Kidney (tissue), 13 donors: ENCODE measurements at regions not wholly inside any gene's neighbourhood (a gene's known extent, or its start where the extent isn't known, plus 50 kb on each side); places are given as distances from the start of the nearest gene placed in this dataset.

ENCODE experiments used
- DNase-seq, 5 donors: peaks; one replicate each; pipeline ENCODE4 v3.0.0-alpha.2; 2013 to 2020
- FAIRE-seq: peaks from 2 replicates; lab custom pipeline; 2012; peaks lifted over from hg19 to GRCh38; lab: Jason Lieb, UNC
- H3K27ac ChIP-seq, 2 donors: one replicate each; pipeline ENCODE4 v1.7.0; 2013; ENCODE audit warnings: low read depth in 2 of 2, low read length in 2 of 2, inconsistent platforms in 1 of 2
- H3K27me3 ChIP-seq: one replicate; pipeline ENCODE4 v1.7.1; 2013; ENCODE audit warnings: low read length, inconsistent platforms; ENCODE audit not compliant: control insufficient read depth, insufficient read depth
- H3K36me3 ChIP-seq, 3 donors: one replicate each; pipeline versions ENCODE4 v1.7.0 to v1.7.1; 2013; ENCODE audit warnings: low read length in 3 of 3, control low read depth in 1 of 3, inconsistent platforms in 1 of 3; ENCODE audit not compliant: insufficient read depth in 3 of 3, control insufficient read depth in 2 of 3
- H3K4me1 ChIP-seq, 3 donors: one replicate each; pipeline versions ENCODE4 v1.7.0 to v1.7.1; 2013; ENCODE audit warnings: low read length in 3 of 3, inconsistent platforms in 1 of 3, low read depth in 1 of 3; ENCODE audit not compliant: control insufficient read depth in 2 of 3, insufficient read depth in 2 of 3
- H3K4me3 ChIP-seq, 3 donors: one replicate each; pipeline versions ENCODE4 v1.7.0 to v1.8.1; 2013; ENCODE audit warnings: low read length in 3 of 3, control low read depth in 1 of 3, inconsistent platforms in 1 of 3
- H3K9ac ChIP-seq, 3 donors: one replicate each; pipeline versions ENCODE4 v1.7.0 to v1.7.1; 2013; ENCODE audit warnings: low read length in 3 of 3, control low read depth in 1 of 3, inconsistent platforms in 1 of 3
- H3K9me3 ChIP-seq, 3 donors: one replicate each; pipeline versions ENCODE4 v1.7.0 to v1.7.1; 2013; ENCODE audit warnings: low read length in 3 of 3, control low read depth in 1 of 3, inconsistent platforms in 1 of 3; ENCODE audit not compliant: control insufficient read depth in 2 of 3, insufficient read depth in 1 of 3
- intact Hi-C: fragments of 100-400 bp; cut with DNase I; formaldehyde crosslinking; loops from one replicate; pipeline ENCODE4 v1.11.1; 2022
- TF ChIP-seq, protein P1 (sequence below): IDR thresholded peaks from 3 replicates; pipeline ENCODE4 v1.5.1; 2012; ENCODE audit warnings: mild to moderate bottlenecking, moderate library complexity, borderline replicate concordance; ENCODE audit not compliant: insufficient read depth; ENCODE audit errors: extremely low read depth
- donor health status: control.
- donor health status: control.
- donor health status: control.
- donor health status: control.
- donor health status: control.
- donor health status: DM: yes; HTN: yes; CAD: no.
- donor health status: Normal renal cell carcinoma (clear cell type).

DNA sequence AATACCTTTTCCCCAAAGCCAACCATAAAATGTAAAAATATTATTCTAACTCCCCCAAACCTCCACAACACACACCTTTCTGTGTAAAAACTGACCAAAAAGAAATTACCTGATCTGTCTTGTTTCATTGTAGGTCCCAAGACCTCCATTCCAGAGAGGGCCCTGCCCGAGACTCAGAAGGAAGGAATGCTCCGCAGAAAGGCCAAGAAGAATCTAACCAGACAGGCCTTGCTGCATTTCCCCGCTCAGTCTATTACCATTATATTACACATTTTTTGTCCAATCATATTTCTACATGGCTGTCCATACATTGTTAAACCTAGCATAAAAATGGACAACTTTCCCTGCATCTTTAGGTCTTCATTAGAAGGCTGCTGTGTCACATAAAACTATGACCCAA is 237.5 kb upstream of the UBASH3B start:
- no peak overlapping the region for H3K4me3 ChIP-seq
- DNase-seq = no peak
- peaks cover 0 to 8% (median 7%) of the 10 kb centered on the region in 3 donors for H3K9me3 ChIP-seq
- TF ChIP-seq, protein P1, sequence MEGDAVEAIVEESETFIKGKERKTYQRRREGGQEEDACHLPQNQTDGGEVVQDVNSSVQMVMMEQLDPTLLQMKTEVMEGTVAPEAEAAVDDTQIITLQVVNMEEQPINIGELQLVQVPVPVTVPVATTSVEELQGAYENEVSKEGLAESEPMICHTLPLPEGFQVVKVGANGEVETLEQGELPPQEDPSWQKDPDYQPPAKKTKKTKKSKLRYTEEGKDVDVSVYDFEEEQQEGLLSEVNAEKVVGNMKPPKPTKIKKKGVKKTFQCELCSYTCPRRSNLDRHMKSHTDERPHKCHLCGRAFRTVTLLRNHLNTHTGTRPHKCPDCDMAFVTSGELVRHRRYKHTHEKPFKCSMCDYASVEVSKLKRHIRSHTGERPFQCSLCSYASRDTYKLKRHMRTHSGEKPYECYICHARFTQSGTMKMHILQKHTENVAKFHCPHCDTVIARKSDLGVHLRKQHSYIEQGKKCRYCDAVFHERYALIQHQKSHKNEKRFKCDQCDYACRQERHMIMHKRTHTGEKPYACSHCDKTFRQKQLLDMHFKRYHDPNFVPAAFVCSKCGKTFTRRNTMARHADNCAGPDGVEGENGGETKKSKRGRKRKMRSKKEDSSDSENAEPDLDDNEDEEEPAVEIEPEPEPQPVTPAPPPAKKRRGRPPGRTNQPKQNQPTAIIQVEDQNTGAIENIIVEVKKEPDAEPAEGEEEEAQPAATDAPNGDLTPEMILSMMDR = no peak
- intact Hi-C loops = no loop called here
- no peaks in the 10 kb centered on the region for H3K27me3 ChIP-seq
- no peaks in the 10 kb centered on the region for H3K4me1 ChIP-seq
- H3K9ac ChIP-seq = no peak overlapping the region
- no peaks in the 10 kb centered on the region for H3K36me3 ChIP-seq
- no peak for FAIRE-seq
- H3K27ac ChIP-seq = no peak overlapping the region

DNA sequence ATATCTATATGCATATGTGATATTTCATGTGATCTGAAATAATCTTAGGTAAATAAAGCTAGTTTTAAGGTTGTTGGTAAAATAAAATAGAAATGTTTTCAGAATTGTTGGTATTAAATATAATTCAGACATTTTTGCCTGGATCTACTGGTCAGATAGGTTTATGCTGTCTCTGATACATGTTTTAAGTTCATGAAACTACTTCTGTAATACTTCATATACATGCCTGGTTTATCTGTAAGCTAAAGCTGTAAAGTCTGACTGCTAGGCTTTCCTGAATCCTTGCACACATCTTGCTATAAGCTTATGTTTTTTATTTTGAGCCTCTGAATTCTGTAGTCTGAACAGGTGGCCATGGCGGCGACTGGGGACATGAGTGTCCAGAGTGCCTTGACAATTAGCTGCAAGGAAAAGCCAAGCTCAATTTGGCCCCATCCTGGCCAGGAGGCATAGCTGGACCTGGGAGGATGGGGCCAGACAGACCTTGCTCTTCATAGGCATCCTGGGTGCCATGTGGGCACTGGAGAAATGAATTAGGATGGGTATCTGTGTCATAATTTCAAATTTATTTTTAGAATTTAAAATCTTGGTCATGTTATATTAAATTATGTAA is 241.0 kb upstream of the UBASH3B start:
- Histone ChIP-seq H3K9ac (no peak overlapping the region), H3K4me3 (no peak overlapping the region), H3K27me3 (no peaks in the 10 kb centered on the region), H3K4me1 (no peaks in the 10 kb centered on the region), H3K27ac (no peak overlapping the region), H3K36me3 (no peaks in the 10 kb centered on the region), H3K9me3 (peaks cover 0 to 8% (median 7%) of the 10 kb centered on the region in 3 donors)
- TF ChIP-seq, protein P1 = no peak
- DNase-seq (no peak), FAIRE-seq (no peak)
- intact Hi-C loops = no loop called here

DNA sequence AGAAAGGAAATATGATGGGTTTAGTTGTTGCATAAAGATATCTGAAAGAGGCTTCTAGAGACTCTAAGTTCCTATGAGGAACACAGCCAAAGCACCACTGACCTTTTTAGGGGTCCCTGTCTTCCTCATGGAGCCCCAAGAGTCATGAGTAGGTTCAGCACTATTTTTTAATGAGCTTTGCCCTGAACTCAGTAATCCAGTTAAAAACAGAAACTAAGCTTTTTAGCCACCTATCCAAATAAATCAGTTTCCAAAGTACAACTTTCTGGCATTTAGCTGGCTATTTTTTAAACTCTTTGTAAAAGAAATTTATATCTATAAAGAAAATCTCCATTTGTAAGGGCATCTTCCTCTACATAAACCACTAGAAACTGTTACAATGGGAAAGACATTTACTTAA is 241.8 kb upstream of the UBASH3B start:
- TF ChIP-seq, protein P1 = no peak
- Histone ChIP-seq H3K27ac (no peak overlapping the region), H3K4me3 (no peak overlapping the region), H3K4me1 (no peaks in the 10 kb centered on the region), H3K27me3 (no peaks in the 10 kb centered on the region), H3K9me3 (peaks cover 0 to 8% (median 7%) of the 10 kb centered on the region in 3 donors), H3K36me3 (no peaks in the 10 kb centered on the region), H3K9ac (no peak overlapping the region)
- DNase-seq (no peak), FAIRE-seq (no peak)
- intact Hi-C loops = no loop called here

DNA sequence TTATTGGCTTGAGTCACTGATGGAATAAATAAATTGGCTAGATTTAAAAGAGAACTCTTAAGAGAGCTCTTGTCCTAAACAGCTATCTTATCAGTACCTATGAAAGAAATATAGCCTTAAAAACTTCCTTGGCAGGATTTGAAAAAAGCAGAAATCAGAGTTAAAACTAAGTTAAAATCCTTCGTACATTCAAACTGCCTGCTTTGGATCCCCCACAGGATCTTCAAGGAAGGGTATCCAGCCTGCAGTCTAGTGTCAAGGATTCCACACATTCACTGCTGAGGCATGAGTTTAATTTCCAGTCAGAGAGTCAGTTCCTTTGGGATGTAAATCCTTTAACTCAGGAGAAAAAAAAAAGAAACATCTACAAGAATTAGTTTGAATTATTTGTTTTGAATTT is 242.9 kb upstream of the UBASH3B start:
- H3K9me3 ChIP-seq = peaks cover 0 to 8% (median 7%) of the 10 kb centered on the region in 3 donors
- FAIRE-seq = no peak
- TF ChIP-seq, protein P1 = no peak
- no peak overlapping the region for H3K4me3 ChIP-seq
- no peak overlapping the region for H3K9ac ChIP-seq
- no peaks in the 10 kb centered on the region for H3K4me1 ChIP-seq
- no peaks in the 10 kb centered on the region for H3K36me3 ChIP-seq
- DNase-seq = no peak
- intact Hi-C loops = no loop called here
- H3K27ac ChIP-seq = no peak overlapping the region
- no peaks in the 10 kb centered on the region for H3K27me3 ChIP-seq
